ENCODE measurements at regions not wholly inside any gene's neighbourhood (a gene's known extent, or its start where the extent isn't known, plus 50 kb on each side); places are given as distances from the start of the nearest gene placed in this dataset.

DNA sequence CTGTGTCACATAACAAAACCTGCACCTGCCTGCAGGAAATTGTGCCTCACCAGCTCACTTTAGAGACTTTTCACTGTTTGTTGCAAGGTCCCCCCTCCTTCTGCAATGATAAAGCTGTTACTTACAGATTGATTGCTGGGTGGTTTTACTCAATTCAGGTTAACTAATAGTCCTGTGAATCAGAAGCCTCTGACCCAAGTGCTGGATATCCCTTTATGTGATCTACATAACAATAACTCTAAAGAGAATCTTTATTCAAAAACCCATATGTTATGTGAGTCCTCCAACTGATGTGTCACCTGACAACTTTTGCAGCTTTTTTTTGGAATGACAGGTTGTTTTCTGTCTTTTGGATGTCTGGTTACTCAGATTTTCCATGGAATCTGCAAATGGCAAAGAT lies 2323.6 kb upstream of the TENM3 start:
- H3K36me3 ChIP-seq: no peaks in the 10 kb centered on the region
- DNase-seq: no peak
- H3K27me3 ChIP-seq: no peaks in the 10 kb centered on the region
- H3K4me3 ChIP-seq (ENCODE audit: low read depth, low read length): no peak overlapping the region
- no peaks in the 10 kb centered on the region for H3K4me1 ChIP-seq
- H3K9me3 ChIP-seq: no peaks in the 10 kb centered on the region
- TF ChIP-seq, protein P1, sequence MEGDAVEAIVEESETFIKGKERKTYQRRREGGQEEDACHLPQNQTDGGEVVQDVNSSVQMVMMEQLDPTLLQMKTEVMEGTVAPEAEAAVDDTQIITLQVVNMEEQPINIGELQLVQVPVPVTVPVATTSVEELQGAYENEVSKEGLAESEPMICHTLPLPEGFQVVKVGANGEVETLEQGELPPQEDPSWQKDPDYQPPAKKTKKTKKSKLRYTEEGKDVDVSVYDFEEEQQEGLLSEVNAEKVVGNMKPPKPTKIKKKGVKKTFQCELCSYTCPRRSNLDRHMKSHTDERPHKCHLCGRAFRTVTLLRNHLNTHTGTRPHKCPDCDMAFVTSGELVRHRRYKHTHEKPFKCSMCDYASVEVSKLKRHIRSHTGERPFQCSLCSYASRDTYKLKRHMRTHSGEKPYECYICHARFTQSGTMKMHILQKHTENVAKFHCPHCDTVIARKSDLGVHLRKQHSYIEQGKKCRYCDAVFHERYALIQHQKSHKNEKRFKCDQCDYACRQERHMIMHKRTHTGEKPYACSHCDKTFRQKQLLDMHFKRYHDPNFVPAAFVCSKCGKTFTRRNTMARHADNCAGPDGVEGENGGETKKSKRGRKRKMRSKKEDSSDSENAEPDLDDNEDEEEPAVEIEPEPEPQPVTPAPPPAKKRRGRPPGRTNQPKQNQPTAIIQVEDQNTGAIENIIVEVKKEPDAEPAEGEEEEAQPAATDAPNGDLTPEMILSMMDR (IDR thresholded peaks at IDR 0.05; ENCODE audit: low read depth, low read length): no peak

DNA sequence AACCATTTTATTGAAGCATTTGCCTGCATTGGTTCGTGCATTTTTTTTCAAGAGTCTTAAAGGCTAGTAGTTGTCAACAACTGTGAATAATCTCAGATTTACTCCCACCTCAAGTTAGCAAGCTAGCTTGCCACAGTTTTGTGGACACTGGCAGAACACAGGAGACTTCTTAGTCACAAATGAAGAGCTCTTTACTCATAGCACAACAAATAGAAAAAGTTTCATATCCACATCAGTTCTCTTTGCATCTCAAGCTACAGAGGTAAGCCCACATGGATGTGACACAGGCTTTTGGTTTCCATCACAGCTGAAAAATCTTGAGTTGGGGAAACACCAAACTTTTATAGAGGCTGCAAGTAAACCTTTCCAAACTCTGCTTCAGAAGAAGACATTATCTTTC lies 2315.7 kb upstream of the TENM3 start:
- no peaks in the 10 kb centered on the region for H3K36me3 ChIP-seq
- no peaks in the 10 kb centered on the region for H3K27me3 ChIP-seq
- H3K4me3 ChIP-seq (ENCODE audit: low read depth, low read length): no peak overlapping the region
- no peaks in the 10 kb centered on the region for H3K4me1 ChIP-seq
- no peaks in the 10 kb centered on the region for H3K9me3 ChIP-seq
- TF ChIP-seq, protein P1 (IDR thresholded peaks at IDR 0.05; ENCODE audit: low read depth, low read length): no peak
- no peak for DNase-seq

DNA sequence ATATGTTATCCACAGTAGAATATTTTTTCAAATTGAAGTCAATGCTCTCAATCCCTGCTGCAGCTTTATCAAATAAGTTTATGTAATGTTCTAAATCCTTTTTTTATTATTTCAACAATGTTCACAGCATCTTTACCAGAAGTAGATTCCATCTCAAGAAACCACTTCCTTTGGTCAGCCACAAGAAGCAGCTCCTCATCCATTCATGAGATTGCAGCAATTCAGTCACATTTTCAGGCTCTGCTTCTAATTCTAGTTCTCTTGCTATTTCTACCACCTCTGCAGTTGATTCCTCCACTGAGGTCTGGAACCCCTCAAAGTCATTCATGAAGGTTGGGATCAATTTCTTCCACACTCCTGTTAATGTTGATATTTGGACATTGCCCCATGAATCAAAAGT lies 2301.3 kb upstream of the TENM3 start:
- no peak for DNase-seq
- TF ChIP-seq, protein P1 (IDR thresholded peaks at IDR 0.05; ENCODE audit: low read depth, low read length): no peak

DNA sequence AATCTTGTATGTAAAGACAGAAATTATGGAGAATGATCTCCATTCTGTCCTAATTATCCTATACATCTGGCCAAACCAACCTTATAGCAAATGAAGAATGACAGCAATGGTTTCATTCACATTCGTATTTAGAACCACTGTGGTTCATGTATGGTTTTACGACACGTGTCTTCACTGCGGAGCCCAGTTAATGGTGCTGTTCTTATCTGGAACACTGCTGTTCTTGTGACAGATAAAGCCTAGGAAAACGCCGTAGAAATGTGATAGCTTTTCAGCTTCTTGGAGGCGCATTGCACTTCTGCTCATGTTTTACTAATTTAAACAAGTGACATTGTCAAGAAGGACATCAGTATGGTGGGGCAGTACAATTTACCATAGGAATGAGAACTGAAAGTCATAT lies 2266.4 kb upstream of the TENM3 start:
- TF ChIP-seq, protein P1 (IDR thresholded peaks at IDR 0.05; ENCODE audit: low read depth, low read length): no peak
- Histone ChIP-seq H3K4me3 (ENCODE audit: low read depth, low read length) (no peak overlapping the region), H3K4me1 (no peaks in the 10 kb centered on the region), H3K36me3 (no peaks in the 10 kb centered on the region), H3K27me3 (no peaks in the 10 kb centered on the region), H3K9me3 (no peaks in the 10 kb centered on the region)
- DNase-seq: no peak

More for the DNA sequence above, 2301.3 kb upstream of the TENM3 start:
- Histone ChIP-seq H3K4me1 (no peaks in the 10 kb centered on the region), H3K4me3 (ENCODE audit: low read depth, low read length) (no peak overlapping the region), H3K27me3 (no peaks in the 10 kb centered on the region), H3K36me3 (no peaks in the 10 kb centered on the region), H3K9me3 (no peaks in the 10 kb centered on the region; the same call in 1 of the 2 replicates)

DNA sequence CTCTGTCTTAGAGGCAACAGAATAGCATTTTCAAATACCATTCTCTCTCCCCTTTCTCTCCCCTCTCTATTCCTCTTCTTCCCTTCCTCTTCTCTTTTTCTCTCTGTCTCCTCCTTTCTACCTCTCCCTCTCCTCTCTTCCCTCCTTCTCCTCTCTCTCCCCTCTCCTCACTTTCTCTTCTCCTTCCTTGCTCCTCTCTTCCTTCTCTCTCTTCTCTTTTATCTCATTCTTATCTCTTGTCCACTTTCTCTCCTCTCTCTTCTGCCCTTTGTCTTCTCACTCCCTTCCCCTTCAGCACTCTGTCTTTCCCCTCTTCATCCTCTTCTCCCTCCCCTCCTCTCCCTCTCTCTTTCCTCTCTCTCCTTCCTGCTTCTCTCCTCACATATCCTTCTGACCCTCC lies 2265.8 kb upstream of the TENM3 start:
- TF ChIP-seq, protein P1 (IDR thresholded peaks at IDR 0.05; ENCODE audit: low read depth, low read length): no peak
- Histone ChIP-seq H3K36me3 (no peaks in the 10 kb centered on the region), H3K27me3 (no peaks in the 10 kb centered on the region), H3K9me3 (no peaks in the 10 kb centered on the region), H3K4me1 (no peaks in the 10 kb centered on the region), H3K4me3 (ENCODE audit: low read depth, low read length) (no peak overlapping the region)
- DNase-seq: no peak

DNA sequence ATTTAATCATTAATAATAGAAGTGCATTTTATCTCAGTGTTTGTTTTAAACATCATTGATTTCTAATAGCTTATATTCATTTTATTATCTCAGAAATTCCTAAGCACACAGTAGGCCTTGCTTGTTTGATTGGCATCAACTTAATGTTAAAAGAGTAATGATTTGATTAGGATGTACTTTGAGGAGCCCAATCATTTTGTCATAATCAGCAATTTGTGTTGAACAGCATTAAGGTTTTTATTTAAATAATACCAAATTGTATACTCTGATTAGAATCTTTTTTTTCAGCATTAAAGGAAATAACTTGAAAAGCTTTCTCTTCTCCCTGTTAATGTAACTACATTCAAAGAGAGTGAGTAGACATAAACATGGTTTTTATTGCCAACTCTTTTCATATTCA lies 2262.0 kb upstream of the TENM3 start:
- no peak overlapping the region for H3K4me3 ChIP-seq (ENCODE audit: low read depth, low read length)

More for the DNA sequence above, 2262.0 kb upstream of the TENM3 start:
- Histone ChIP-seq H3K9me3 (no peaks in the 10 kb centered on the region), H3K27me3 (no peaks in the 10 kb centered on the region), H3K36me3 (no peaks in the 10 kb centered on the region), H3K4me1 (no peaks in the 10 kb centered on the region)
- no peak for DNase-seq
- TF ChIP-seq, protein P1 (IDR thresholded peaks at IDR 0.05; ENCODE audit: low read depth, low read length): no peak
